IMR-90 (cell line): ENCODE measurements at regions not wholly inside any gene's neighbourhood (a gene's known extent, or its start where the extent isn't known, plus 50 kb on each side); places are given as distances from the start of the nearest gene placed in this dataset.

Source experiments
- ATAC-seq: fragments of 200-7000 bp; cut with Tn5 transposase; 2 replicates; pipeline ENCODE4 v1.9.1; 2020; ENCODE audit warnings: low read depth, mild to moderate bottlenecking, moderate library complexity
- BruUV-seq: library from RNA; stranded (reverse); fragments of 400-500 nt; replicated peaks from 2 replicates; lab custom pipeline; 2021; lab: Mats Ljungman, UMichigan
- CTCF ChIA-PET: fragments of 300-600 bp; formaldehyde crosslinking; extraction: SDS; loops from one replicate; lab custom pipeline; 2021; ENCODE audit warnings: antibody characterized with exemption; lab: Yijun Ruan, JAX
- POLR2A ChIA-PET: fragments of 300-600 bp; sonication (Branson Sonifier 250); formaldehyde crosslinking; loops from one replicate; lab custom pipeline; 2022; ENCODE audit warnings: antibody characterized with exemption; ENCODE audit not compliant: unreplicated experiment; lab: Charles Lee
- DNase-seq: peaks from one replicate; pipeline ENCODE4 v3.0.0; 2013
- H2AFZ ChIP-seq: replicated peaks from 2 replicates; pipeline ENCODE3; 2013; ENCODE audit warnings: low read length, mild to moderate bottlenecking; ENCODE audit not compliant: poor library complexity
- H2AK5ac ChIP-seq: 2 replicates; pipeline ENCODE4 v1.6.1; 2013; ENCODE audit warnings: low read depth, low read length, inconsistent platforms
- H2AK9ac ChIP-seq: replicated peaks from 2 replicates; pipeline ENCODE3; 2013; ENCODE audit warnings: mild to moderate bottlenecking, low read depth, low read length, moderate library complexity; ENCODE audit not compliant: poor library complexity
- H2BK120ac ChIP-seq: 2 replicates; pipeline ENCODE4 v1.6.1; 2013; ENCODE audit warnings: low read depth, low read length, inconsistent platforms
- H2BK15ac ChIP-seq: 3 replicates; pipeline ENCODE4 v1.6.1; 2013; ENCODE audit warnings: low read depth, low read length, inconsistent platforms
- H2BK20ac ChIP-seq: 2 replicates; pipeline ENCODE4 v1.6.1; 2013; ENCODE audit warnings: low read depth, mild to moderate bottlenecking, inconsistent platforms, low read length, moderate library complexity
- H2BK5ac ChIP-seq: 2 replicates; pipeline ENCODE4 v1.6.1; 2013; ENCODE audit warnings: mild to moderate bottlenecking, low read depth, low read length, inconsistent platforms; ENCODE audit not compliant: poor library complexity, severe bottlenecking
- H3K14ac ChIP-seq: replicated peaks from 2 replicates; pipeline ENCODE4 v1.6.1; 2013; ENCODE audit warnings: low read depth, low read length, inconsistent platforms
- H3K18ac ChIP-seq: 2 replicates; pipeline ENCODE4 v1.6.1; 2013; ENCODE audit warnings: low read depth, low read length, control low read depth
- H3K23ac ChIP-seq: 2 replicates; pipeline ENCODE4 v1.6.1; 2013; ENCODE audit warnings: low read depth, low read length, inconsistent platforms
- H3K27ac ChIP-seq: 2 replicates; pipeline ENCODE4 v1.5.1; 2013; ENCODE audit warnings: mild to moderate bottlenecking, control low read depth, low read length; ENCODE audit not compliant: insufficient read depth
- H3K27me3 ChIP-seq: 2 replicates; pipeline ENCODE4 v1.6.1; 2013; ENCODE audit warnings: low read length; ENCODE audit not compliant: control insufficient read depth, insufficient read depth
- H3K36me3 ChIP-seq: 2 replicates; pipeline ENCODE4 v1.6.1; 2013; ENCODE audit warnings: low read length, mixed read lengths; ENCODE audit not compliant: control insufficient read depth, insufficient read depth
- H3K4ac ChIP-seq: 2 replicates; pipeline ENCODE4 v1.6.1; 2013; ENCODE audit warnings: low read depth, low read length, inconsistent platforms
- H3K4me1 ChIP-seq: 2 replicates; pipeline ENCODE4 v1.6.1; 2013; ENCODE audit warnings: low read length, mixed read lengths; ENCODE audit not compliant: control insufficient read depth, insufficient read depth
- H3K4me2 ChIP-seq: 2 replicates; pipeline ENCODE4 v1.6.1; 2013; ENCODE audit warnings: low read depth, mild to moderate bottlenecking, control low read depth, low read length, moderate library complexity
- H3K4me3 ChIP-seq: 2 replicates; pipeline ENCODE4 v1.5.1; 2013; ENCODE audit warnings: low read depth, mild to moderate bottlenecking, control low read depth, low read length, moderate library complexity; ENCODE audit not compliant: insufficient read depth
- H3K56ac ChIP-seq: 2 replicates; pipeline ENCODE4 v1.6.1; 2013; ENCODE audit warnings: low read length, inconsistent platforms; ENCODE audit not compliant: insufficient read depth; ENCODE audit errors: extremely low read depth
- H3K79me1 ChIP-seq, 2 experiments: 2 replicates each; pipeline ENCODE4 v1.6.1; 2013; ENCODE audit warnings: low read length in 2 of 2, inconsistent platforms in 1 of 2, low read depth in 1 of 2
- H3K9ac ChIP-seq: 2 replicates; pipeline ENCODE4 v1.6.1; 2013; ENCODE audit warnings: low read depth, low read length, control low read depth
- H3K9me1 ChIP-seq: 2 replicates; pipeline ENCODE4 v1.6.1; 2013; ENCODE audit warnings: low read length, inconsistent platforms; ENCODE audit not compliant: insufficient read depth
- H3K9me3 ChIP-seq: 2 replicates; pipeline ENCODE4 v1.6.1; 2013; ENCODE audit warnings: low read length; ENCODE audit not compliant: control insufficient read depth, insufficient read depth
- H4K20me1 ChIP-seq: 2 replicates; pipeline ENCODE4 v1.6.1; 2013; ENCODE audit warnings: low read length, inconsistent platforms; ENCODE audit not compliant: insufficient read depth
- H4K5ac ChIP-seq: 2 replicates; pipeline ENCODE4 v1.6.1; 2013; ENCODE audit warnings: mild to moderate bottlenecking, low read depth, low read length, control low read depth
- H4K8ac ChIP-seq, 2 experiments: 2 replicates each; pipeline ENCODE4 v1.6.1; 2013; ENCODE audit warnings: low read depth in 2 of 2, low read length in 2 of 2, control low read depth in 1 of 2, inconsistent platforms in 1 of 2
- H4K91ac ChIP-seq: 2 replicates; pipeline ENCODE4 v1.6.1; 2013; ENCODE audit warnings: low read depth, low read length, inconsistent platforms; ENCODE audit not compliant: insufficient read depth
- BHLHE40 ChIP-seq: fragments of 150-350 bp; IDR thresholded peaks from 2 replicates; pipeline ENCODE4 v1.6.1; 2016; ENCODE audit warnings: mild to moderate bottlenecking, low read depth, low read length
- CEBPB ChIP-seq: IDR thresholded peaks from 2 replicates; pipeline ENCODE4 v1.6.1; 2012; ENCODE audit warnings: low read depth, low read length, improper control_type of control experiment
- CHD1 ChIP-seq: IDR thresholded peaks from 2 replicates; pipeline ENCODE4 v1.6.1; 2012; ENCODE audit warnings: low read depth, low read length, improper control_type of control experiment
- ELK1 ChIP-seq: fragments of 150-350 bp; IDR thresholded peaks from 2 replicates; pipeline ENCODE4 v1.6.1; 2016; ENCODE audit warnings: low read depth, mild to moderate bottlenecking, low read length, moderate library complexity, borderline replicate concordance
- FOS ChIP-seq: fragments of 150-350 bp; IDR thresholded peaks from 2 replicates; pipeline ENCODE4 v1.6.1; 2016; ENCODE audit warnings: low read depth, low read length
- MAFK ChIP-seq: IDR thresholded peaks from 2 replicates; pipeline ENCODE4 v1.6.1; 2012; ENCODE audit warnings: low read depth, low read length, improper control_type of control experiment
- MAZ ChIP-seq: IDR thresholded peaks from 2 replicates; pipeline ENCODE4 v1.6.1; 2012; ENCODE audit warnings: low read depth, mild to moderate bottlenecking, low read length, improper control_type of control experiment, moderate library complexity, borderline replicate concordance
- MXI1 ChIP-seq: IDR thresholded peaks from 2 replicates; pipeline ENCODE4 v1.6.1; 2012; ENCODE audit warnings: low read depth, mild to moderate bottlenecking, low read length, moderate library complexity, borderline replicate concordance
- NFE2L2 ChIP-seq: fragments of 150-350 bp; IDR thresholded peaks from 2 replicates; pipeline ENCODE4 v1.6.1; 2016; ENCODE audit warnings: low read depth, mild to moderate bottlenecking, low read length
- POLR2A ChIP-seq: IDR thresholded peaks from 2 replicates; pipeline ENCODE4 v1.6.1; 2012; ENCODE audit warnings: mild to moderate bottlenecking, low read depth, low read length
- RAD21 ChIP-seq: IDR thresholded peaks from 2 replicates; pipeline ENCODE4 v1.6.1; 2012; ENCODE audit warnings: low read length, improper control_type of control experiment
- RCOR1 ChIP-seq: IDR thresholded peaks from 2 replicates; pipeline ENCODE4 v1.6.1; 2012; ENCODE audit warnings: mild to moderate bottlenecking, low read length, improper control_type of control experiment; ENCODE audit not compliant: insufficient replicate concordance
- RFX5 ChIP-seq: IDR thresholded peaks from 2 replicates; pipeline ENCODE4 v1.8.0; 2012; ENCODE audit warnings: low read depth, mild to moderate bottlenecking, low read length, moderate library complexity
- SMC3 ChIP-seq: fragments of 150-350 bp; IDR thresholded peaks from 2 replicates; pipeline ENCODE4 v1.6.1; 2016; ENCODE audit warnings: low read depth, mild to moderate bottlenecking, antibody characterized with exemption, low read length, moderate library complexity
- USF2 ChIP-seq: fragments of 150-350 bp; IDR thresholded peaks from 2 replicates; pipeline ENCODE4 v1.6.1; 2017; ENCODE audit warnings: mild to moderate bottlenecking, antibody characterized with exemption, low read length, low read depth
- whole genome bisulfite sequencing, 2 experiments: methylation state at CpG; one replicate each; pipeline versions ENCODE4 v1.1.5 to v1.1.7; 2013; ENCODE audit warnings: missing lambda C conversion rate in 2 of 2; ENCODE audit not compliant: insufficient read length in 1 of 2; ENCODE audit errors: extremely low coverage in 2 of 2; 5-methylcytosine and 5-hydroxymethylcytosine counted together
- dilution Hi-C: fragments of 300-500 bp; cut with HindIII; formaldehyde crosslinking; loops from one replicate; pipeline ENCODE4 v1.14.3; 2018; ENCODE audit warnings: low sequenced_read_pairs; ENCODE audit not compliant: unreplicated experiment
- in situ Hi-C: fragments of 300-500 bp; cut with MboI; formaldehyde crosslinking; loops from 3 replicates; pipeline ENCODE4 v1.14.3; 2019; ENCODE audit warnings: low sequenced_read_pairs, inconsistent platforms, mixed read lengths
- intact Hi-C: fragments of 100-400 bp; cut with micrococcal nuclease; formaldehyde crosslinking; loops from 2 replicates; pipeline ENCODE4 v1.10.0; 2022

- no peak overlapping the region for H2BK5ac ChIP-seq
- no peak overlapping the region for H3K4me3 ChIP-seq
- no peak overlapping the region for H3K23ac ChIP-seq
- intact Hi-C loops, result no loop called here
- H3K4ac ChIP-seq, result no peak overlapping the region
- no peak overlapping the region for H2AK5ac ChIP-seq
- no peaks in the 10 kb centered on the region for H3K4me1 ChIP-seq
- no peak overlapping the region for H2AFZ ChIP-seq
- H4K5ac ChIP-seq, result no peak overlapping the region
- BruUV-seq, result no TSS peak
- H2BK120ac ChIP-seq, result no peak overlapping the region
- no peak overlapping the region for H2AK9ac ChIP-seq
- in situ Hi-C loops, result no loop called here
- POLR2A ChIA-PET, result no interaction called here
- ATAC-seq, result no peak
- no CpG with 5 or more reads among the region's 7 CpGs for WGBS, 2 experiments
- no peak overlapping the region for H4K8ac ChIP-seq
- H3K9ac ChIP-seq, result no peak overlapping the region
- no peak overlapping the region for H2BK20ac ChIP-seq
- no peak overlapping the region for H3K27ac ChIP-seq
- dilution Hi-C loops, result no loop called here
- H3K27me3 ChIP-seq, result no peaks in the 10 kb centered on the region
- H3K36me3 ChIP-seq, result no peaks in the 10 kb centered on the region
- no peak overlapping the region for H3K4me2 ChIP-seq
- no peaks in the 10 kb centered on the region for H4K20me1 ChIP-seq
- H3K9me3 ChIP-seq, result no peaks in the 10 kb centered on the region; the same call in 1 of the 2 replicates
- no peak overlapping the region for H3K18ac ChIP-seq
- CTCF ChIA-PET, result no interaction called here
- H3K14ac ChIP-seq, result no peak overlapping the region
- H3K56ac ChIP-seq, result no peak overlapping the region
- H2BK15ac ChIP-seq, result no peak overlapping the region
- H3K9me1 ChIP-seq, result no peaks in the 10 kb centered on the region
- H3K79me1 ChIP-seq, result no peaks in the 10 kb centered on the region
- DNase-seq, result no peak
- H4K91ac ChIP-seq, result no peak overlapping the region
- TF ChIP-seq CEBPB (no peak), POLR2A (no peak), RFX5 (no peak), SMC3 (no peak), FOS (no peak), MAFK (no peak), MXI1 (no peak), CHD1 (no peak), RCOR1 (no peak), MAZ (no peak), USF2 (no peak), NFE2L2 (no peak), ELK1 (no peak), BHLHE40 (no peak), RAD21 (no peak)
These were observed 1272.5 kb upstream of the SEL1L start for GRCh38 chr14:82805892-82806825.
